H1 (cell line): ENCODE measurements at regions not wholly inside any gene's neighbourhood (a gene's known extent, or its start where the extent isn't known, plus 50 kb on each side); places are given as distances from the start of the nearest gene placed in this dataset.

Experiments
- CTCF ChIA-PET: fragments of 300-600 bp; sonication (Branson Sonifier 250); formaldehyde crosslinking; loops from one replicate; lab custom pipeline; 2021; ENCODE audit not compliant: partially characterized antibody; lab: Charles Lee
- POLR2A ChIA-PET: fragments of 300-600 bp; sonication (Branson Sonifier 250); formaldehyde crosslinking; loops from one replicate; lab custom pipeline; 2021; ENCODE audit warnings: inconsistent platforms; ENCODE audit not compliant: partially characterized antibody; lab: Charles Lee
- DNase-seq, 2 experiments: peaks; one replicate each; pipeline versions ENCODE4 v3.0.0 to v3.0.0-alpha.2; 2010 to 2022; ENCODE audit warnings: low spot score in 2 of 2, low read depth in 1 of 2, mixed read lengths in 1 of 2
- FAIRE-seq: peaks from 2 replicates; lab custom pipeline; 2011; peaks lifted over from hg19 to GRCh38; lab: Jason Lieb, UNC
- H2AFZ ChIP-seq: 2 replicates; pipeline ENCODE4 v1.8.1; 2012; ENCODE audit warnings: low read length, inconsistent platforms
- H2AK5ac ChIP-seq: 2 replicates; pipeline ENCODE4 v1.6.1; 2013; ENCODE audit warnings: low read depth, low read length
- H2BK120ac ChIP-seq: replicated peaks from 2 replicates; pipeline ENCODE3; 2013; ENCODE audit warnings: low read depth, low read length, inconsistent platforms
- H2BK12ac ChIP-seq: 2 replicates; pipeline ENCODE4 v1.6.1; 2013; ENCODE audit warnings: low read depth, low read length
- H2BK15ac ChIP-seq: 2 replicates; pipeline ENCODE4 v1.6.1; 2013; ENCODE audit warnings: low read length
- H2BK20ac ChIP-seq: 2 replicates; pipeline ENCODE4 v1.6.1; 2013; ENCODE audit warnings: low read length
- H2BK5ac ChIP-seq: 2 replicates; pipeline ENCODE4 v1.6.1; 2013; ENCODE audit warnings: low read depth, low read length
- H3K14ac ChIP-seq: 2 replicates; pipeline ENCODE4 v1.6.1; 2013; ENCODE audit warnings: inconsistent platforms; ENCODE audit not compliant: insufficient read length
- H3K18ac ChIP-seq: 2 replicates; pipeline ENCODE4 v1.6.1; 2013; ENCODE audit warnings: low read length; ENCODE audit errors: extremely low read depth
- H3K23ac ChIP-seq: 2 replicates; pipeline ENCODE4 v1.6.1; 2013; ENCODE audit warnings: inconsistent platforms; ENCODE audit not compliant: insufficient read length
- H3K23me2 ChIP-seq: 2 replicates; pipeline ENCODE4 v1.6.1; 2013; ENCODE audit warnings: low read depth, low read length
- H3K27ac ChIP-seq: 2 replicates; pipeline ENCODE4 v1.6.1; 2011; ENCODE audit warnings: low read depth, low read length, inconsistent platforms
- H3K27me3 ChIP-seq, 4 experiments: replicated peaks in 1 of 4; 1 replicate in 1 of 4; 2 replicates in 3 of 4; pipeline versions ENCODE4 v1.6.1 to v1.8.1; 2011 to 2013; ENCODE audit warnings: low read length in 3 of 4, mild to moderate bottlenecking in 3 of 4, inconsistent platforms in 2 of 4, mixed read lengths in 2 of 4, moderate library complexity in 1 of 4; ENCODE audit not compliant: control insufficient read depth in 3 of 4, insufficient read depth in 3 of 4; ENCODE audit errors: extremely low read depth in 1 of 4
- H3K36me3 ChIP-seq, 4 experiments: 2 replicates each; pipeline versions ENCODE4 v1.6.1 to v1.8.1; 2011 to 2013; ENCODE audit warnings: mild to moderate bottlenecking in 4 of 4, low read length in 3 of 4, moderate library complexity in 2 of 4, control low read depth in 1 of 4, inconsistent platforms in 1 of 4; ENCODE audit not compliant: insufficient read depth in 4 of 4, control insufficient read depth in 2 of 4
- H3K4ac ChIP-seq: replicated peaks from 2 replicates; pipeline ENCODE3; 2013; ENCODE audit warnings: low read length, low read depth, mixed read lengths, inconsistent platforms; ENCODE audit not compliant: insufficient read length
- H3K4me1 ChIP-seq, 4 experiments: replicated peaks in 1 of 4; 1 replicate in 1 of 4; 2 replicates in 3 of 4; pipeline versions ENCODE4 v1.6.1 to v1.8.1; 2011 to 2013; ENCODE audit warnings: low read length in 3 of 4, inconsistent platforms in 2 of 4, mixed read lengths in 1 of 4; ENCODE audit not compliant: insufficient read depth in 4 of 4, control insufficient read depth in 3 of 4
- H3K4me2 ChIP-seq, 2 experiments: 2 replicates each; pipeline versions ENCODE4 v1.6.1 to v1.8.1; 2011 to 2013; ENCODE audit warnings: low read depth in 2 of 2, low read length in 2 of 2, control low read depth in 1 of 2, inconsistent platforms in 1 of 2, mild to moderate bottlenecking in 1 of 2; ENCODE audit not compliant: insufficient read depth in 1 of 2
- H3K4me3 ChIP-seq, 4 experiments: fragments of 200-600, 300-600 bp in 1 of 4; sonication (generic), shearing (Covaris generic), sonication (Bioruptor Twin) in 1 of 4; 2 replicates each; pipeline versions ENCODE4 v1.5.1 to v1.8.1; 2011 to 2016; ENCODE audit warnings: low read length in 4 of 4, low read depth in 3 of 4, control low read depth in 2 of 4, inconsistent platforms in 2 of 4, mild to moderate bottlenecking in 2 of 4, mixed read lengths in 1 of 4, moderate library complexity in 1 of 4; ENCODE audit not compliant: insufficient read depth in 2 of 4; ENCODE audit errors: extremely low read depth in 1 of 4
- H3K56ac ChIP-seq: replicated peaks from 2 replicates; pipeline ENCODE3; 2013; ENCODE audit warnings: low read depth, mild to moderate bottlenecking, mixed read lengths, low read length, inconsistent platforms; ENCODE audit not compliant: insufficient read length
- H3K79me1 ChIP-seq: 2 replicates; pipeline ENCODE4 v1.6.1; 2013; ENCODE audit warnings: low read depth, low read length, control low read depth
- H3K79me2 ChIP-seq, 2 experiments: 2 replicates each; pipeline versions ENCODE4 v1.6.1 to v1.8.1; 2012 to 2013; ENCODE audit warnings: low read length in 2 of 2, mild to moderate bottlenecking in 2 of 2, inconsistent platforms in 1 of 2; ENCODE audit not compliant: insufficient read depth in 2 of 2, control insufficient read depth in 1 of 2
- H3K9ac ChIP-seq, 4 experiments: replicated peaks in 1 of 4; 1 replicate in 1 of 4; 2 replicates in 3 of 4; pipeline versions ENCODE4 v1.6.1 to v1.8.1; 2011 to 2013; ENCODE audit warnings: low read depth in 3 of 4, low read length in 3 of 4, control low read depth in 2 of 4, mild to moderate bottlenecking in 2 of 4, moderate library complexity in 2 of 4, inconsistent platforms in 1 of 4; ENCODE audit errors: extremely low read depth in 1 of 4
- H3K9me3 ChIP-seq, 2 experiments: 2 replicates each; pipeline versions ENCODE4 v1.6.1 to v1.8.1; 2012 to 2013; ENCODE audit warnings: mild to moderate bottlenecking in 2 of 2, moderate library complexity in 2 of 2, control low read depth in 1 of 2, inconsistent platforms in 1 of 2, low read depth in 1 of 2, low read length in 1 of 2, mixed read lengths in 1 of 2; ENCODE audit not compliant: insufficient read depth in 2 of 2
- H4K20me1 ChIP-seq, 2 experiments: replicated peaks in 1 of 2; 2 replicates each; pipeline versions ENCODE3 to v1.8.1; 2011 to 2013; ENCODE audit warnings: inconsistent platforms in 2 of 2, low read length in 2 of 2, mild to moderate bottlenecking in 1 of 2; ENCODE audit not compliant: insufficient read depth in 2 of 2, control insufficient read depth in 1 of 2
- H4K5ac ChIP-seq: 2 replicates; pipeline ENCODE4 v1.6.1; 2013; ENCODE audit warnings: low read length, low read depth, mixed read lengths, inconsistent platforms; ENCODE audit not compliant: insufficient read length
- H4K8ac ChIP-seq: 2 replicates; pipeline ENCODE4 v1.8.0; 2013; ENCODE audit warnings: mild to moderate bottlenecking, moderate library complexity, low read length, inconsistent platforms; ENCODE audit not compliant: insufficient read depth; ENCODE audit errors: extremely low read depth
- H4K91ac ChIP-seq: replicated peaks from 2 replicates; pipeline ENCODE3; 2013; ENCODE audit warnings: low read length, mixed read lengths, inconsistent platforms; ENCODE audit not compliant: insufficient read length
- CHD1 ChIP-seq: IDR thresholded peaks from 2 replicates; pipeline ENCODE4 v1.6.1; 2012; ENCODE audit warnings: low read depth, low read length, improper control_type of control experiment
- HDAC2 ChIP-seq, 2 experiments: fragments of 300-600 bp in 1 of 2; sonication (generic) in 1 of 2; IDR thresholded peaks; 2 replicates each; pipeline ENCODE4 v1.6.1; 2011 to 2012; ENCODE audit warnings: low read depth in 2 of 2, low read length in 2 of 2, mild to moderate bottlenecking in 2 of 2, moderate library complexity in 2 of 2, borderline replicate concordance in 1 of 2, inconsistent platforms in 1 of 2
- JUND ChIP-seq: IDR thresholded peaks from 2 replicates; pipeline ENCODE4 v1.6.1; 2011; ENCODE audit warnings: mild to moderate bottlenecking, improper control_type of control experiment, low read length
- MAFK ChIP-seq: IDR thresholded peaks from 2 replicates; pipeline ENCODE4 v1.6.1; 2012; ENCODE audit warnings: low read depth, mild to moderate bottlenecking, improper control_type of control experiment, low read length
- PHF8 ChIP-seq: fragments of 200-600 bp; sonication (generic); conservative IDR thresholded peaks from 2 replicates; pipeline ENCODE4 v1.7.1; 2012; ENCODE audit warnings: low read depth, mild to moderate bottlenecking, inconsistent platforms, low read length, moderate library complexity
- POLR2A ChIP-seq, 2 experiments: IDR thresholded peaks; 1 replicate in 1 of 2; 2 replicates in 1 of 2; pipeline ENCODE4 v1.6.1; 2011; ENCODE audit warnings: low read depth in 2 of 2, low read length in 2 of 2, mild to moderate bottlenecking in 2 of 2; ENCODE audit errors: control extremely low read depth in 1 of 2
- POLR2AphosphoS5 ChIP-seq: IDR thresholded peaks from 2 replicates; pipeline ENCODE4 v1.6.1; 2011; ENCODE audit warnings: low read depth, low read length
- RAD21 ChIP-seq, 2 experiments: IDR thresholded peaks in 1 of 2; conservative IDR thresholded peaks in 1 of 2; 2 replicates each; pipeline ENCODE4 v1.6.1; 2011; ENCODE audit warnings: low read depth in 2 of 2, low read length in 2 of 2, improper control_type of control experiment in 1 of 2, inconsistent platforms in 1 of 2, mild to moderate bottlenecking in 1 of 2, moderate library complexity in 1 of 2
- SAP30 ChIP-seq: fragments of 300-600 bp; sonication (generic); IDR thresholded peaks from 2 replicates; pipeline ENCODE4 v1.7.1; 2012; ENCODE audit warnings: low read length, moderate library complexity, mild to moderate bottlenecking, inconsistent platforms; ENCODE audit not compliant: insufficient read depth, insufficient replicate concordance
- SRF ChIP-seq: IDR thresholded peaks from 2 replicates; pipeline ENCODE4 v1.6.1; 2011; ENCODE audit warnings: mild to moderate bottlenecking, low read depth, low read length, moderate library complexity
- SUZ12 ChIP-seq: fragments of 200-600 bp; sonication (generic); IDR thresholded peaks from 2 replicates; pipeline ENCODE4 v1.6.1; 2012; ENCODE audit warnings: mild to moderate bottlenecking, inconsistent platforms, low read length, moderate library complexity, mixed read lengths
- TBP ChIP-seq: IDR thresholded peaks from 2 replicates; pipeline ENCODE4 v1.6.1; 2011; ENCODE audit warnings: low read depth, low read length, improper control_type of control experiment
- YY1 ChIP-seq: IDR thresholded peaks from 2 replicates; pipeline ENCODE4 v1.6.1; 2011; ENCODE audit warnings: low read depth, mild to moderate bottlenecking, low read length
- ZNF274 ChIP-seq: IDR thresholded peaks from 2 replicates; pipeline ENCODE4 v1.7.0; 2012; ENCODE audit warnings: low read length, borderline replicate concordance; ENCODE audit errors: extremely low read depth
- WGBS, 2 experiments: shearing (Covaris generic) in 1 of 2; methylation state at CpG; one replicate each; pipeline versions ENCODE4 v1.1.6 to v1.1.7; 2013 to 2015; ENCODE audit warnings: low lambda C conversion rate in 2 of 2, mixed read lengths in 2 of 2, inconsistent platforms in 1 of 2, low coverage in 1 of 2, missing lambda C conversion rate in 1 of 2; ENCODE audit not compliant: insufficient replicate concordance in 2 of 2, insufficient coverage in 1 of 2, insufficient read length in 1 of 2; ENCODE audit errors: extremely low coverage in 1 of 2, missing lambda C conversion rate in 1 of 2; 5-methylcytosine and 5-hydroxymethylcytosine counted together

GRCh38 chrX:11949291-11949690 is 189.0 kb upstream of the FRMPD4 start:
- no peak overlapping the region for H3K4me3 ChIP-seq
- 100% methylated on average over 1 of the region's 1 CpG; no CpG with 5 or more reads in 1 of the 2 experiments for WGBS, 2 experiments
- CTCF ChIA-PET, result no interaction called here
- H3K18ac ChIP-seq, result no peak overlapping the region
- no peak overlapping the region for H3K9ac ChIP-seq
- H3K56ac ChIP-seq, result no peak overlapping the region
- no peak overlapping the region for H3K4ac ChIP-seq
- no peak overlapping the region for H3K23ac ChIP-seq
- FAIRE-seq, result no peak
- no peaks in the 10 kb centered on the region for H3K23me2 ChIP-seq
- H2AK5ac ChIP-seq, result no peak overlapping the region
- H3K9me3 ChIP-seq, result no peaks in the 10 kb centered on the region
- H3K27ac ChIP-seq, result no peak overlapping the region
- no peaks in the 10 kb centered on the region for H3K36me3 ChIP-seq
- no peak overlapping the region for H2BK20ac ChIP-seq
- H2AFZ ChIP-seq, result no peak overlapping the region
- H3K79me2 ChIP-seq, result no peaks in the 10 kb centered on the region
- H3K27me3 ChIP-seq, result no peaks in the 10 kb centered on the region
- H4K91ac ChIP-seq, result no peak overlapping the region
- H2BK12ac ChIP-seq, result no peak overlapping the region
- no peak overlapping the region for H4K5ac ChIP-seq
- H4K20me1 ChIP-seq, result no peaks in the 10 kb centered on the region
- H2BK5ac ChIP-seq, result no peak overlapping the region
- DNase-seq, result no peak
- no peak overlapping the region for H2BK120ac ChIP-seq
- H3K4me1 ChIP-seq, result no peaks in the 10 kb centered on the region
- H4K8ac ChIP-seq, result no peak overlapping the region
- POLR2A ChIA-PET, result no interaction called here
- no peak overlapping the region for H3K4me2 ChIP-seq
- H3K79me1 ChIP-seq, result no peaks in the 10 kb centered on the region
- no peak overlapping the region for H3K14ac ChIP-seq
- H2BK15ac ChIP-seq, result no peak overlapping the region
- TF ChIP-seq POLR2AphosphoS5, result no peak
- no peak for TF ChIP-seq YY1
- TF ChIP-seq SAP30, result no peak
- no peak for TF ChIP-seq JUND
- TF ChIP-seq SRF, result no peak
- TF ChIP-seq PHF8, result no peak
- no peak for TF ChIP-seq MAFK
- TF ChIP-seq CHD1, result no peak
- TF ChIP-seq TBP, result no peak
- no peak for TF ChIP-seq ZNF274
- no peak for TF ChIP-seq POLR2A (IDR thresholded peaks at IDR 0.05; ENCODE audit: control extremely low read depth in 1 of 2, low read depth in 2 of 2, low read length in 2 of 2)
- TF ChIP-seq SUZ12, result no peak
- no peak for TF ChIP-seq HDAC2 (IDR thresholded peaks at IDR 0.05; ENCODE audit: borderline replicate concordance in 1 of 2, low read depth in 2 of 2, low read length in 2 of 2)
- no peak for TF ChIP-seq RAD21 (IDR thresholded peaks at IDR 0.05 in 1 of 2, conservative IDR thresholded peaks at IDR 0.05 in 1 of 2; ENCODE audit: low read depth in 2 of 2, low read length in 2 of 2)
